Spleen (tissue), 11 donors: ENCODE measurements at regions not wholly inside any gene's neighbourhood (a gene's known extent, or its start where the extent isn't known, plus 50 kb on each side); places are given as distances from the start of the nearest gene placed in this dataset.

Experiments used
- DNase-seq: peaks from one replicate; pipeline ENCODE4 v3.0.0-alpha.2; 2020
- H3K27ac ChIP-seq, 8 donors: fragments of 200-600 bp; sonication (generic) in 7 of 8; 1 replicate in 4 of 8; 2 replicates in 4 of 8; pipeline versions ENCODE4 v1.5.0 to v1.8.0; 2016 to 2021; ENCODE audit warnings: inconsistent platforms in 4 of 8, mild to moderate bottlenecking in 4 of 8, moderate library complexity in 1 of 8
- H3K27me3 ChIP-seq, 7 donors: fragments of 200-600 bp; sonication (generic) in 6 of 7; replicated peaks in 1 of 7; 1 replicate in 4 of 7; 2 replicates in 3 of 7; pipeline versions ENCODE4 v1.5.0 to v1.8.0; 2016 to 2021; ENCODE audit warnings: inconsistent platforms in 3 of 7, mild to moderate bottlenecking in 1 of 7
- H3K36me3 ChIP-seq, 6 donors: fragments of 200-600 bp; sonication (generic) in 5 of 6; 1 replicate in 4 of 6; 2 replicates in 2 of 6; pipeline versions ENCODE4 v1.5.0 to v1.8.0; 2016 to 2021; ENCODE audit warnings: inconsistent platforms in 2 of 6
- H3K4me1 ChIP-seq, 6 donors: fragments of 200-600 bp; sonication (generic) in 5 of 6; 1 replicate in 3 of 6; 2 replicates in 3 of 6; pipeline versions ENCODE4 v1.5.0 to v1.8.0; 2016 to 2021; ENCODE audit warnings: inconsistent platforms in 3 of 6
- H3K4me3 ChIP-seq, 8 donors: fragments of 200-600 bp; sonication (generic) in 7 of 8; 1 replicate in 4 of 8; 2 replicates in 4 of 8; pipeline versions ENCODE4 v1.5.0 to v1.8.0; 2016 to 2021; ENCODE audit warnings: inconsistent platforms in 4 of 8, mild to moderate bottlenecking in 4 of 8, moderate library complexity in 2 of 8
- H3K9me3 ChIP-seq, 8 donors: fragments of 200-600 bp; sonication (generic) in 7 of 8; 1 replicate in 4 of 8; 2 replicates in 4 of 8; pipeline versions ENCODE4 v1.5.0 to v1.8.0; 2016 to 2021; ENCODE audit warnings: inconsistent platforms in 4 of 8
- POLR2A ChIP-seq, 3 donors: fragments of 450-650 bp; IDR thresholded peaks; one replicate each; pipeline ENCODE4 v1.5.1; 2017; ENCODE audit warnings: antibody characterized with exemption in 3 of 3, mild to moderate bottlenecking in 1 of 3
- POLR2AphosphoS5 ChIP-seq, 3 donors: sonication (generic); formaldehyde crosslinking; IDR thresholded peaks; one replicate each; pipeline ENCODE4 v1.5.1; 2017; ENCODE audit warnings: antibody characterized with exemption in 3 of 3
- WGBS, 5 donors: extraction: QIAGEN DNeasy Blood & Tissue Kit in 3 of 5; methylation state at CpG; one replicate each; pipeline versions ENCODE4 v1.1.5 to v1.1.7; 2013 to 2018; 5-methylcytosine and 5-hydroxymethylcytosine counted together
- intact Hi-C: fragments of 100-400 bp; cut with DNase I; formaldehyde crosslinking; loops from one replicate; pipeline ENCODE4 v1.15.0; 2023; ENCODE audit warnings: low total_unique reads
- TF ChIP-seq, protein P1 (sequence below), 11 experiments: fragments of 200-600 bp in 7 of 11; fragments of 450-650 bp in 4 of 11; sonication (generic) in 4 of 11; IDR thresholded peaks in 8 of 11; conservative IDR thresholded peaks in 3 of 11; 1 replicate in 7 of 11; 2 replicates in 4 of 11; pipeline versions ENCODE4 v1.4.0 to v1.8.0; 2016 to 2021; ENCODE audit warnings: antibody characterized with exemption in 11 of 11, inconsistent platforms in 4 of 11, mild to moderate bottlenecking in 1 of 11
- donor health status: healthy with polysubstance abuse.
- donor health status: DM: no; HTN: no; CAD: no; lungs with moderate emphysema.
- donor health status: DM: no; HTN: no; CAD: no.
- donor health status: Bipolar disorder and iron deficiency.
- donor health status: healthy.
- donor health status: DM: no; HTN: no; CAD: no.
- donor health status: DM: yes; HTN: yes; CAD: no.

DNA sequence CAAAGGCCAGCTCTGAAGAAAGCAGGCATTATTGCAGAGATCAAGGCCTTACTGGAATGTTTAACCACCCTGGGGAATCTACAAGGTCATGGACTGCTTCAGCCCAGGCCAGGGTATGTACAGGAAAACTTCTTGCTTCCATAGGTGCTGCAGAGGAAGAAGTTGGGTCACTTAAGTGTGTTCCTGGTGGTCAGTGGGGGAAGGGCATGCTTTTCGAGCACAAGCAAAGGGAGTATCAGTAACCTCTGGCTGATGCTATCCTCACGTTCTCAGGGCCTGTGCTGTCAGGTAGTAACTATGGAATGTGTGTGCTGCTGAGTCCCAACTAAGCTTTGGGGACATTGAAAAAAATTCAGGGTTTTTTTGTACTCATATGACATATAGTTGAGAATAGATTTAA, 234.0 kb upstream of the SP4 start:
- intact Hi-C loops, result no loop called here
- DNase-seq, result no peak
- no peaks in the 10 kb centered on the region for H3K4me1 ChIP-seq
- no peak for TF ChIP-seq POLR2A (IDR thresholded peaks at IDR 0.05)
- H3K27me3 ChIP-seq, result no peaks in the 10 kb centered on the region
- no peaks in the 10 kb centered on the region for H3K9me3 ChIP-seq
- WGBS, 5 donors, result 78 to 94% (median 88%) methylated on average over 2 of the region's 2 CpGs
- no peaks in the 10 kb centered on the region for H3K36me3 ChIP-seq
- no peak overlapping the region for H3K27ac ChIP-seq
- H3K4me3 ChIP-seq, result no peak overlapping the region

DNA sequence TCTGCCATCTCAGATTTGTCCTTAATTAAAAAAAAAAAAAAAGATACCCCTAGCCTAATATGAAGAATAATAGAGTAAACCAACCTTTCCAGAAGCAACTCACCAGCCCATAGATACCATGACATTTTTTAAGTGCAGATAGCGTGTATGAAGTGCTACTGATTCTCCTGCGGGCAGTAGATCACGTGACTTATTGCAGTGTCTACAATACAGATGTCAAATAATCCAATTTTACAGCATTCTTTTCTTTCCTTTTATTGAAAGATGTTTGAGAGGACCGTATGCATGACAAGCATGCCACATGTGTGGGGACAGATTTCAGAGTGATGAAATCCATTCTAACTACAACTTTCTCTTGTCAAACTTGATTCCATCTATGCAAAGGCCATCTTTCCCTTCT, 232.9 kb upstream of the SP4 start:
- intact Hi-C loops, result no loop called here
- no peak overlapping the region for H3K4me3 ChIP-seq
- no peaks in the 10 kb centered on the region for H3K4me1 ChIP-seq
- DNase-seq, result no peak
- TF ChIP-seq POLR2AphosphoS5 (IDR thresholded peaks at IDR 0.05), result no peak
- no peak for TF ChIP-seq POLR2A (IDR thresholded peaks at IDR 0.05)
- TF ChIP-seq, protein P1, sequence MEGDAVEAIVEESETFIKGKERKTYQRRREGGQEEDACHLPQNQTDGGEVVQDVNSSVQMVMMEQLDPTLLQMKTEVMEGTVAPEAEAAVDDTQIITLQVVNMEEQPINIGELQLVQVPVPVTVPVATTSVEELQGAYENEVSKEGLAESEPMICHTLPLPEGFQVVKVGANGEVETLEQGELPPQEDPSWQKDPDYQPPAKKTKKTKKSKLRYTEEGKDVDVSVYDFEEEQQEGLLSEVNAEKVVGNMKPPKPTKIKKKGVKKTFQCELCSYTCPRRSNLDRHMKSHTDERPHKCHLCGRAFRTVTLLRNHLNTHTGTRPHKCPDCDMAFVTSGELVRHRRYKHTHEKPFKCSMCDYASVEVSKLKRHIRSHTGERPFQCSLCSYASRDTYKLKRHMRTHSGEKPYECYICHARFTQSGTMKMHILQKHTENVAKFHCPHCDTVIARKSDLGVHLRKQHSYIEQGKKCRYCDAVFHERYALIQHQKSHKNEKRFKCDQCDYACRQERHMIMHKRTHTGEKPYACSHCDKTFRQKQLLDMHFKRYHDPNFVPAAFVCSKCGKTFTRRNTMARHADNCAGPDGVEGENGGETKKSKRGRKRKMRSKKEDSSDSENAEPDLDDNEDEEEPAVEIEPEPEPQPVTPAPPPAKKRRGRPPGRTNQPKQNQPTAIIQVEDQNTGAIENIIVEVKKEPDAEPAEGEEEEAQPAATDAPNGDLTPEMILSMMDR (IDR thresholded peaks at IDR 0.05 in 8 of 11, conservative IDR thresholded peaks at IDR 0.05 in 3 of 11), result no peak
- H3K36me3 ChIP-seq, result no peaks in the 10 kb centered on the region
- H3K27ac ChIP-seq, result no peak overlapping the region
- WGBS, 5 donors, result 80 to 92% (median 87%) methylated on average over 4 of the region's 4 CpGs
- no peaks in the 10 kb centered on the region for H3K27me3 ChIP-seq
- H3K9me3 ChIP-seq, result no peaks in the 10 kb centered on the region

DNA sequence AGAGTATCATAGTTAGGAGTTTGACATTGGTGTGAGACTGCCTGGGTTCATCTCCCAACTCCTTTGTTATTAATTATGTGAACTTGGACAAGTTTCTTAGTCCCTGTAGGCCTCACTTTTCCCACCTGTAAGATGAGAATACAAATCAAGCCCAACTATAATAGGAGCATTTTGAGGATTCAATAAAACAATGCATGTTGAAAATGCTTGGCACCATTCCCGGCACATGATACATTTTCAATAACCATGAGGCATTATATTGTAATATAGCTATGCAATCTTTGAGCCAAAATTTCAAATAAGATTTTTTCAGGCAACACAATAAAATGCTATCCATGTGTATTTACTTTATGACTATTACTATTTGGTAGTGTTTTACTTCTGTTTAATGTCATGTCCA, 229.0 kb upstream of the SP4 start:
- Histone ChIP-seq H3K4me3 (no peak overlapping the region), H3K9me3 (no peaks in the 10 kb centered on the region), H3K27me3 (peaks cover 0 to 4% (median 0%) of the 10 kb centered on the region in 7 donors), H3K4me1 (no peaks in the 10 kb centered on the region), H3K27ac (no peak overlapping the region), H3K36me3 (no peaks in the 10 kb centered on the region)
- intact Hi-C loops, result no loop called here
- 86 to 96% (median 91%) methylated on average over 1 of the region's 1 CpG for WGBS, 5 donors
- TF ChIP-seq POLR2A (IDR thresholded peaks at IDR 0.05) (no peak), POLR2AphosphoS5 (IDR thresholded peaks at IDR 0.05) (no peak)
- TF ChIP-seq, protein P1 (IDR thresholded peaks at IDR 0.05 in 8 of 11, conservative IDR thresholded peaks at IDR 0.05 in 3 of 11), result no peak
- DNase-seq, result no peak

DNA sequence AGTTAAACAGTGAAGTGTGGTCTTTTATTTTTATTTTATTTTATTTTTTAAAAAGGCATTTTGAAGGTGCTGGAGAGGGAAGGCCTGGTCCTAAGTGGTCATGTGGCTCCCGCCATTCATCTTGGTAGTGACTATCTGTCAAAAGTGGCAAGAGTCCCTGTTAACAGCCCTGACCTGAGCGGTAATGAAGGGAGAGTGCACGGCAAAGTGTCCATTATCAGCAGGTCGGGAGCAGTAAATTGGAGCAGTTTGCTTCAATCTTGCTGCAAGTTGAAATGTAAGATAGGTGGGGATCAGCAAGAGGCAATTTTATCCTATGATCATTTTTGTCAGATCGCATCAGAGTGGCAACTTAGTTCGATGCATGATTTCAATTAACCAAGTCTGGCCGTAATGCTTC, 227.4 kb upstream of the SP4 start:
- no peak overlapping the region for H3K4me3 ChIP-seq
- no peaks in the 10 kb centered on the region for H3K9me3 ChIP-seq
- H3K4me1 ChIP-seq, result no peaks in the 10 kb centered on the region
- no peak for DNase-seq
- no peak overlapping the region for H3K27ac ChIP-seq
- intact Hi-C loops, result no loop called here
- peaks cover 0 to 4% (median 0%) of the 10 kb centered on the region in 7 donors for H3K27me3 ChIP-seq
- 80 to 86% (median 82%) methylated on average over 7 of the region's 7 CpGs for WGBS, 5 donors
- no peak for TF ChIP-seq POLR2AphosphoS5 (IDR thresholded peaks at IDR 0.05)
- H3K36me3 ChIP-seq, result no peaks in the 10 kb centered on the region

DNA sequence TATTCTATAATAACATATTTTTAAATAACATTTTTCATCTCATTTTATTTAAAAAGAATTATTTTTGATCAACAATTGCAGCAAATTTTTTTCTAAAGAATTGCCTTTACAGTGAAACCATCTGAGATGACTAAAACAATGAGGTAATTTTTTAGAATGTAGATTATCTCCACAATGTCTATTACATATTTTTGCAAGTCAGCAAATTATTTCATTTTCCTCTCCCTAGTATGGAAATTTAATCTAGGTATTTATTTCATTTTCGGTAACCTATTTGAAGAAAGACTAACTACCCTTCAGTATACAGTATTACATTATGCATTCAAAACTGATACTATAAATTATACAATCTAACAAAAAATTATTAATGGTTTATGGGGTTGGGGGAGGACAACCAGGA, 213.2 kb upstream of the SP4 start:
- Histone ChIP-seq H3K4me3 (no peak overlapping the region), H3K9me3 (no peaks in the 10 kb centered on the region), H3K27me3 (peaks cover 0 to 5% (median 0%) of the 10 kb centered on the region in 7 donors), H3K27ac (no peak overlapping the region), H3K36me3 (no peaks in the 10 kb centered on the region), H3K4me1 (no peaks in the 10 kb centered on the region)
- intact Hi-C loops, result no loop called here
- DNase-seq, result no peak
- WGBS, 5 donors, result 35 to 83% (median 72%) methylated on average over 1 of the region's 1 CpG
- TF ChIP-seq POLR2AphosphoS5 (IDR thresholded peaks at IDR 0.05) (no peak), POLR2A (IDR thresholded peaks at IDR 0.05) (no peak)
- TF ChIP-seq, protein P1 (IDR thresholded peaks at IDR 0.05 in 8 of 11, conservative IDR thresholded peaks at IDR 0.05 in 3 of 11), result no peak
